ENCODE measurements at regions not wholly inside any gene's neighbourhood (a gene's known extent, or its start where the extent isn't known, plus 50 kb on each side); places are given as distances from the start of the nearest gene placed in this dataset.

DNA sequence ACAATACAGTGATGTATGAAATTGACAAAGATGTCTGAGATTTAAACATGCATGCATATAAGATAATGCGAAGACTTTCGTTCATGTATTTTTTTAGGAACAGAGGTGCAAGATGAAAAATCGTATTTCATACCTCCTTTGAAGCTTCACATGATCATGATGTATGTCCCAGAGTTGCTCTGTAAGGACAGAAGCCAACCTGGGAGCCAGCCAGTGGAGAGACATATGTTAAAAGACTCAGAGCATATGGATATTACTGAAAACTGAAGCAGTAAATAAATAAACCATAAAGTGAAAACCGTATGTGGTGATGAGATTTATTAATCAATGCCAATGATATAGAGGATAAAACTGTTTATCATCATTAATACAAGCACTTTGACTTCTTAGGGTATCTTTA is 424.4 kb upstream of the NETO1 start:
- H2BK12ac ChIP-seq (ENCODE audit: low read length in 2 of 2): no peak overlapping the region
- H2BK120ac ChIP-seq (ENCODE audit: low read depth, low read length): no peak overlapping the region
- H4K8ac ChIP-seq (ENCODE audit: low read length): no peak overlapping the region
- 98% methylated on average over 3 of the region's 4 CpGs for WGBS
- H3K14ac ChIP-seq (ENCODE audit: low read length in 2 of 2): no peak overlapping the region
- H2AFZ ChIP-seq (ENCODE audit: low read depth, low read length): no peak overlapping the region
- no peak overlapping the region for H3K4me2 ChIP-seq (ENCODE audit: low read length, poor library complexity, severe bottlenecking)
- no peaks in the 10 kb centered on the region for H3K4me1 ChIP-seq (ENCODE audit: control insufficient read depth, insufficient read depth, low read depth, low read length)
- H3K27ac ChIP-seq (ENCODE audit: low read length, poor library complexity, severe bottlenecking): no peak overlapping the region
- H3K23ac ChIP-seq (ENCODE audit: low read length in 2 of 2): no peak overlapping the region
- no peak overlapping the region for H4K91ac ChIP-seq (ENCODE audit: low read length)
- no peak overlapping the region for H3K4me3 ChIP-seq (ENCODE audit: insufficient read depth in 1 of 2, low read depth in 1 of 2, low read length in 2 of 2)
- no peak overlapping the region for H2AK5ac ChIP-seq (ENCODE audit: low read length, severe bottlenecking)
- no peak overlapping the region for H3K9ac ChIP-seq (ENCODE audit: low read length)
- H3K9me3 ChIP-seq (ENCODE audit: control insufficient read depth, low read length): no peaks in the 10 kb centered on the region
- H3K18ac ChIP-seq (ENCODE audit: low read depth in 1 of 2, low read length in 2 of 2): no peak overlapping the region
- H3K36me3 ChIP-seq (ENCODE audit: control insufficient read depth in 1 of 2, insufficient read depth in 2 of 2, low read depth in 1 of 2, low read length in 2 of 2): no peaks in the 10 kb centered on the region
- H3K27me3 ChIP-seq (ENCODE audit: control insufficient read depth in 1 of 2, insufficient read depth in 1 of 2, low read length in 2 of 2): no peaks in the 10 kb centered on the region
- DNase-seq: no peak
- no peak overlapping the region for H2BK5ac ChIP-seq (ENCODE audit: low read depth, low read length, poor library complexity, severe bottlenecking)
- H3K4ac ChIP-seq (ENCODE audit: low read depth in 1 of 2, low read length in 2 of 2): no peak overlapping the region
- no peak overlapping the region for H2BK15ac ChIP-seq (ENCODE audit: low read depth, poor library complexity, severe bottlenecking)
- no peaks in the 10 kb centered on the region for H3K79me1 ChIP-seq (replicated peaks; ENCODE audit: low read length, poor library complexity, severe bottlenecking)

DNA sequence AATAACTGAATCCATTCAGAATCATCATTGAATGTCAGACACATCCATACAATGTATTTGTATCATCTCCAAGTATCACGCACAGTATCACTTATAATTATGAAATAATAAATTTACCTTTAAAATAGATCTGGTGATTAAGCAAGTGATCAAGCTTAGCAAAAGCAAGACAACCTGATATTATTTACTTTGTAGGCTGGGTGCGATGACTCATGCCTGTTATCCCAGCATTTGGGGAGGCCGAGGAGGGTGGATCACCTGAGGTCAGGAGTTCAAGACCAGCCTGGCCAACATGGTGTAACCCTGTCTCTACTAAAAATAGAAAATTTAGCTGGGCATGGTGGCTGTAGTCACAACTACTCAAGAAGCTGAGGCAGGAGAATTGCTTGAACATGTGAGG is 421.0 kb upstream of the NETO1 start:
- H3K27me3 ChIP-seq (ENCODE audit: control insufficient read depth in 1 of 2, insufficient read depth in 1 of 2, low read length in 2 of 2): no peaks in the 10 kb centered on the region
- H4K91ac ChIP-seq (ENCODE audit: low read length): no peak overlapping the region
- no peak overlapping the region for H3K4me2 ChIP-seq (ENCODE audit: low read length, poor library complexity, severe bottlenecking)
- 93% methylated on average over 2 of the region's 3 CpGs for WGBS
- H3K4me3 ChIP-seq (ENCODE audit: insufficient read depth in 1 of 2, low read depth in 1 of 2, low read length in 2 of 2): no peak overlapping the region
- H3K9ac ChIP-seq (ENCODE audit: low read length): no peak overlapping the region
- H2BK12ac ChIP-seq (ENCODE audit: low read length in 2 of 2): no peak overlapping the region
- H3K4ac ChIP-seq (ENCODE audit: low read depth in 1 of 2, low read length in 2 of 2): no peak overlapping the region
- no peak overlapping the region for H2AFZ ChIP-seq (ENCODE audit: low read depth, low read length)
- H2AK5ac ChIP-seq (ENCODE audit: low read length, severe bottlenecking): no peak overlapping the region
- no peak overlapping the region for H3K14ac ChIP-seq (ENCODE audit: low read length in 2 of 2)
- peaks cover 2% of the 10 kb centered on the region for H3K4me1 ChIP-seq (ENCODE audit: control insufficient read depth, insufficient read depth, low read depth, low read length)
- H3K79me1 ChIP-seq (replicated peaks; ENCODE audit: low read length, poor library complexity, severe bottlenecking): no peaks in the 10 kb centered on the region
- peaks cover 5% of the 10 kb centered on the region for H3K9me3 ChIP-seq (ENCODE audit: control insufficient read depth, low read length)
- H2BK120ac ChIP-seq (ENCODE audit: low read depth, low read length): no peak overlapping the region
- H3K27ac ChIP-seq (ENCODE audit: low read length, poor library complexity, severe bottlenecking): no peak overlapping the region
- H3K36me3 ChIP-seq (ENCODE audit: control insufficient read depth in 1 of 2, insufficient read depth in 2 of 2, low read depth in 1 of 2, low read length in 2 of 2): no peaks in the 10 kb centered on the region
- no peak overlapping the region for H2BK15ac ChIP-seq (ENCODE audit: low read depth, poor library complexity, severe bottlenecking)
- H4K8ac ChIP-seq (ENCODE audit: low read length): no peak overlapping the region
- no peak for DNase-seq
- H3K18ac ChIP-seq (ENCODE audit: low read depth in 1 of 2, low read length in 2 of 2): no peak overlapping the region
- no peak overlapping the region for H3K23ac ChIP-seq (ENCODE audit: low read length in 2 of 2)
- H2BK5ac ChIP-seq (ENCODE audit: low read depth, low read length, poor library complexity, severe bottlenecking): no peak overlapping the region

- no peak overlapping the region for H3K9ac ChIP-seq (ENCODE audit: low read length)
- no peak overlapping the region for H2AFZ ChIP-seq (ENCODE audit: low read depth, low read length)
- peaks cover 2% of the 10 kb centered on the region for H3K4me1 ChIP-seq (ENCODE audit: control insufficient read depth, insufficient read depth, low read depth, low read length)
- WGBS: 98% methylated on average over 5 of the region's 5 CpGs
- H3K18ac ChIP-seq (ENCODE audit: low read depth in 1 of 2, low read length in 2 of 2): no peak overlapping the region
- no peak overlapping the region for H2AK5ac ChIP-seq (ENCODE audit: low read length, severe bottlenecking)
- no peak overlapping the region for H2BK15ac ChIP-seq (ENCODE audit: low read depth, poor library complexity, severe bottlenecking)
- H3K27me3 ChIP-seq (ENCODE audit: control insufficient read depth in 1 of 2, insufficient read depth in 1 of 2, low read length in 2 of 2): no peaks in the 10 kb centered on the region
- H3K27ac ChIP-seq (ENCODE audit: low read length, poor library complexity, severe bottlenecking): no peak overlapping the region
- no peaks in the 10 kb centered on the region for H3K36me3 ChIP-seq (ENCODE audit: control insufficient read depth in 1 of 2, insufficient read depth in 2 of 2, low read depth in 1 of 2, low read length in 2 of 2)
- no peak overlapping the region for H2BK12ac ChIP-seq (ENCODE audit: low read length in 2 of 2)
- no peak overlapping the region for H3K4me2 ChIP-seq (ENCODE audit: low read length, poor library complexity, severe bottlenecking)
- H4K8ac ChIP-seq (ENCODE audit: low read length): no peak overlapping the region
- no peak overlapping the region for H3K14ac ChIP-seq (ENCODE audit: low read length in 2 of 2)
- no peak overlapping the region for H3K4ac ChIP-seq (ENCODE audit: low read depth in 1 of 2, low read length in 2 of 2)
- no peak for DNase-seq
- H2BK120ac ChIP-seq (ENCODE audit: low read depth, low read length): no peak overlapping the region
- H3K4me3 ChIP-seq (ENCODE audit: insufficient read depth in 1 of 2, low read depth in 1 of 2, low read length in 2 of 2): no peak overlapping the region
- H3K9me3 ChIP-seq (ENCODE audit: control insufficient read depth, low read length): peaks cover 5% of the 10 kb centered on the region
- no peak overlapping the region for H3K23ac ChIP-seq (ENCODE audit: low read length in 2 of 2)
- H4K91ac ChIP-seq (ENCODE audit: low read length): no peak overlapping the region
- H2BK5ac ChIP-seq (ENCODE audit: low read depth, low read length, poor library complexity, severe bottlenecking): no peak overlapping the region
- H3K79me1 ChIP-seq (replicated peaks; ENCODE audit: low read length, poor library complexity, severe bottlenecking): no peaks in the 10 kb centered on the region
These were observed 418.8 kb upstream of the NETO1 start for GRCh38 chr18:73286584-73286983.

- WGBS: 84% methylated on average over 4 of the region's 5 CpGs
- H2BK120ac ChIP-seq (ENCODE audit: low read depth, low read length): no peak overlapping the region
- H3K14ac ChIP-seq (ENCODE audit: low read length in 2 of 2): no peak overlapping the region
- H3K27me3 ChIP-seq (ENCODE audit: control insufficient read depth in 1 of 2, insufficient read depth in 1 of 2, low read length in 2 of 2): no peaks in the 10 kb centered on the region
- H4K91ac ChIP-seq (ENCODE audit: low read length): no peak overlapping the region
- no peak overlapping the region for H2AK5ac ChIP-seq (ENCODE audit: low read length, severe bottlenecking)
- peaks cover 2% of the 10 kb centered on the region for H3K4me1 ChIP-seq (ENCODE audit: control insufficient read depth, insufficient read depth, low read depth, low read length)
- no peak overlapping the region for H3K9ac ChIP-seq (ENCODE audit: low read length)
- no peak overlapping the region for H3K27ac ChIP-seq (ENCODE audit: low read length, poor library complexity, severe bottlenecking)
- no peak overlapping the region for H4K8ac ChIP-seq (ENCODE audit: low read length)
- peak; percentile 82 for DNase-seq
- H3K79me1 ChIP-seq (replicated peaks; ENCODE audit: low read length, poor library complexity, severe bottlenecking): no peaks in the 10 kb centered on the region
- H3K4me2 ChIP-seq (ENCODE audit: low read length, poor library complexity, severe bottlenecking): no peak overlapping the region
- H2BK15ac ChIP-seq (ENCODE audit: low read depth, poor library complexity, severe bottlenecking): no peak overlapping the region
- no peak overlapping the region for H3K18ac ChIP-seq (ENCODE audit: low read depth in 1 of 2, low read length in 2 of 2)
- no peak overlapping the region for H3K4ac ChIP-seq (ENCODE audit: low read depth in 1 of 2, low read length in 2 of 2)
- no peak overlapping the region for H3K4me3 ChIP-seq (ENCODE audit: insufficient read depth in 1 of 2, low read depth in 1 of 2, low read length in 2 of 2)
- no peak overlapping the region for H2BK5ac ChIP-seq (ENCODE audit: low read depth, low read length, poor library complexity, severe bottlenecking)
- H3K36me3 ChIP-seq (ENCODE audit: control insufficient read depth in 1 of 2, insufficient read depth in 2 of 2, low read depth in 1 of 2, low read length in 2 of 2): no peaks in the 10 kb centered on the region
- no peak overlapping the region for H3K23ac ChIP-seq (ENCODE audit: low read length in 2 of 2)
- no peak overlapping the region for H2AFZ ChIP-seq (ENCODE audit: low read depth, low read length)
- H3K9me3 ChIP-seq (ENCODE audit: control insufficient read depth, low read length): peaks cover 7% of the 10 kb centered on the region
- H2BK12ac ChIP-seq (ENCODE audit: low read length in 2 of 2): no peak overlapping the region
These were observed 416.0 kb upstream of the NETO1 start for GRCh38 chr18:73283788-73284187.
